Stimulated activated CD8-positive, alpha-beta memory T cell treated with anti-CD3 and anti-CD28 coated beads, Interleukin-7, amount 100 ng/mL, for 48 hours (primary cell): ENCODE measurements at regions not wholly inside any gene's neighbourhood (a gene's known extent, or its start where the extent isn't known, plus 50 kb on each side); places are given as distances from the start of the nearest gene placed in this dataset.

Experiments used
- DNase-seq, 2 donors: peaks; one replicate each; pipeline ENCODE4 v3.0.0-alpha.2; 2020; ENCODE audit warnings: low read depth in 1 of 2; ENCODE audit errors: extremely low read depth in 1 of 2

- no peak for DNase-seq
Measured at GRCh38 chr6:144989319-144990107, 704.4 kb downstream of the UTRN start.

- no peak for DNase-seq
Measured at GRCh38 chr6:144990784-144991183, 705.6 kb downstream of the UTRN start.

GRCh38 chr6:144993870-144994269 lies 708.7 kb downstream of the UTRN start:
- no peak for DNase-seq

GRCh38 chr6:144997996-144998395 lies 712.9 kb downstream of the UTRN start:
- no peak for DNase-seq

- no peak for DNase-seq
Measured at GRCh38 chr6:144999127-144999526, 714.0 kb downstream of the UTRN start.

DNA sequence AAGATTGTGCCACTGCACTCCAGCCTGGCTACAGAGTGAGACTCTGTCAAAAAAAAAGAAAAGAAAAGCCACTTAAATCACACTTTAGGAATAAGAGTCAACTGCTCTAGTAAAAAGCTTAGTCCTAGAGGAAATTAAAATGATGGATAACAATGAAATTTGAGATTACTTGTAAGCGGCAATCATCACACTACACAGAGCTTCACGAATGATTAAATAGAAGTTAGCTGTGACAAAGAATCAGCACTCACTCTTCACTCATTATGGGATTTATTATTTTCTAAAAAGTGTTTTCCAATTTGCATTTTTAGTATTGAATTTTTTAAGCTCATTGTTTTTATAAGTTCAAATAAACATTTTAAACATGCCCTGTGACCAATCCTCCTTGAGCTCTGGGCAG lies 718.0 kb downstream of the UTRN start:
- DNase-seq, result no peak

DNA sequence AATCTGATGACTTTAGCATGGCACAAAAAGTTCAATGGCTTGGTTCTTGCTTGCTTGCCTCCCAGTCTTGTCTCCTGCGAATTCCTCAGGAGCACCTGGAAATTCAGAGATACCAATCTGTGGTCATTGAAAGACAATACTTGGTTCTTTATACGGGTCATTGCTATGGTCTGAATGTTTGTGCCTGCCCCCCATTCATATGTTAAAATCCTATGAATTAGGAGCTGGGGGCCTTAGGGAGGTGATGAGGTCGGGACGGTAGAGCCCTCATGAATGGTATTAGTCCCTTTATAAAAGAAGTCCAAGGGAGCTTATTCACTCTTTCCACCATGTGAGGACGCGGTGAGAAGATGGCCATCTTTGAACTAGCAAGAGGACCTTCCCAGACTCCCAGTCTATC lies 721.8 kb downstream of the UTRN start:
- DNase-seq, result no peak

DNA sequence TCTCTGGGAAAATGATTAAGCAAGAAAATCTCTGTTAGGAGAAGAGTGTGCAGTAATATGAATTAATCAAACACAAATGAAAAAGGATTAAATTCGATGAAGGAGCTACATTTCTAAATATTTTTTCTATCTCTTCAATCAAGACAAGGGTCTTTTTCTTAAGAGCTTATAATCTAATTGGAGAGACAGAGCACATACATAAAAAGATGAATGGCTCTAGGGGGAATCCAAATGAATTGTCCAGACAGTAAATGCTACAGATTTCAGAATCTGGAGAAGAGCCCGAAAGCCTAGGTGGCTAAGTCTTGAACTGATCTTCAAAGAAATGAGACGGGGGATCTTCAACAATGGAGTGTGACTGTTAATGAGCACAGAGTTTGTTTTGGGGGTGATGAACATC lies 723.6 kb downstream of the UTRN start:
- no peak for DNase-seq

DNA sequence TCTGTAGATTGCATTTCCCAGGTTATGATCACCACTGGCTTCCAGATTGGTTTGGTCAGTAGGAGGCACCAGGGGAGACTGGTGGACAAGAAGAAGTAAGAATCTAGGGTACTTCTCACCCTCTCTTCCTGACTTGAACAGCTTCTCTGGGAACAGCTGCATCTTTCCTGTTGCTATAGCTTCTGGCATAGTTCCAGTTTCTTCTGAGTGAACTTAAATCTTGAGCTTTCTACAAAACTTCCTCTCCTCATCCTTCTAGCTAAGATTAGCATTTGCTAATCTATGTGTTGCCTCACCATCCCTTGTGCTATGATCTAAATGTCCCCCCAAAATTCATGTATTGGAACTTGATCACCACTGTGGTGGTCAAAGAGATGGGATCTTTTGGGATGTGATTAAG lies 724.6 kb downstream of the UTRN start:
- DNase-seq, result no peak

GRCh38 chr6:145012039-145012662 lies 723.2 kb downstream of the EPM2A start:
- no peak for DNase-seq

- DNase-seq, result peak; percentile 7 to 39
Measured at GRCh38 chr6:145015739-145016558, 719.4 kb downstream of the EPM2A start.

GRCh38 chr6:145017051-145017450 lies 718.3 kb downstream of the EPM2A start:
- no peak for DNase-seq

- no peak for DNase-seq
Measured at GRCh38 chr6:145017516-145017915, 717.8 kb downstream of the EPM2A start.

- DNase-seq, result no peak
Measured at GRCh38 chr6:145018027-145018426, 717.3 kb downstream of the EPM2A start.

DNA sequence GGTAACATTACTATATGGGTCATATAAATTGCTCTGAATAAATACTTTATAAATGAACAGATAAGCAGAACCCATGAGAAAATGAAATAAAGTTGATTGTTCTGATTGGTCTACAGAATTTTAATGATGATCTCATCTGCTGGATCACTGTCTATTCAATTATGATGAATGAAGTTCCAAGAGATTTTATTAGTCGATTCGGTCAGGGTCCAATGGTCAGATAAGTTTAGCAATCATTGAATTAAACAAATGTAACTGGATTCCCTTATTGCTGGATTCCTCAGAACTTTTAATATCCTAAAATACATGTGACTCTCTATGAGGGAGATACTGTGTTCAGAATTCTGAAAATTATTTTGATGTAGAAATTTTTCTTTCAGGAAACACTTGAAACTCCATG lies 715.2 kb downstream of the EPM2A start:
- no peak for DNase-seq

- DNase-seq, result no peak
Measured at GRCh38 chr6:145020543-145020942, 714.8 kb downstream of the EPM2A start.

GRCh38 chr6:145022199-145022796 lies 713.0 kb downstream of the EPM2A start:
- DNase-seq, result no peak

DNA sequence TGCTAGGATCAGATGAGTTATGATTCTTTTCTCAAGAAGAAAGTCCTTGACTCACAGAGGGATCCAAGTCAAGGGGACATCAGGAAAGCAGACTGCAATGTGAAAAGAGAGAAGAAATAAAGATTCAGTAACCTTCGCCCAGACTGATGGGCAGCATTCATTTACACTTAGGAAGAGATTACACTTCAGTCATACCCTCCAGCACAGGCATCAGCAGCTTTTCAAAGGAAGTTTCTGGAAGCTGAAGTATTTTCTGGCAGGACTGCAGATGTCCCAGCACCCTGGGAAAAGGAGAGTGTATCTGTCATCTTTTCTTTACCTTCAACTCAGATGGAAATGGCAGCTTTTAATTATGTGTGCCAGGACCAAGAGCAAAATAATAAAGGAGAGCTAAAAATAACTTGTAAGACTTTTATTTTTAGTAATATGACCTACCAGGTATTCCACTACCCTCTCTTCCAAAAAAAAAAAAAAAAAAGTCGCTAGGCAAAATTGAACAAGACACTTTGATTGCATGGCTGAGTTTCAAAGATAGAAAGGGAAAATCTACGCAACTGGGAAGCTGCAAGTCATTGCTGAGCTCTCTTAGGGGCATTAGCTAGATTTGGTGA lies 712.1 kb downstream of the EPM2A start:
- DNase-seq, result no peak

GRCh38 chr6:145025488-145025887 lies 709.8 kb downstream of the EPM2A start:
- no peak for DNase-seq

DNA sequence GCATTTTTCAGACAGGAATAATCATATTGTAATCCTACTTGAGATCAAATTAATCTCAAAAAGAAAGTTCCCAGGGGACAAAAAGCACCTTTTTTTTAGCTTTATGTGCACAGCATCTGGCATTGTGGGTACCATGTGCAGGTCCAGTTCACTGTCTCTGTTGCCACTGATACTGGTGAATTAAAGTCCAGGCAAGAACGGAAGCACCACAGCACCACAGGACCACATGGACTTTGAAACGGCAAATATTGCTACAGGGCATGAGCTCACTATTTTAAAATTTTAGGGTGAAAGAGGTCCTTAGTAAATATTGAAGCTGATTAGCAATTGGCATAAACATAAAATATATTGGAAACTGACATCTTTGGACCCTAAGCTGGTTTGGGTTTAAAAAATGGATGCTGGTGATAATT lies 709.0 kb downstream of the EPM2A start:
- DNase-seq, result no peak
